Cerebellar cortex (tissue), 1 donor: ENCODE measurements at regions not wholly inside any gene's neighbourhood (a gene's known extent, or its start where the extent isn't known, plus 50 kb on each side); places are given as distances from the start of the nearest gene placed in this dataset.

Experiments used
- DNase-seq: peaks from one replicate; pipeline ENCODE4 v3.0.0-alpha.2; 2015; ENCODE audit warnings: low spot score

DNA sequence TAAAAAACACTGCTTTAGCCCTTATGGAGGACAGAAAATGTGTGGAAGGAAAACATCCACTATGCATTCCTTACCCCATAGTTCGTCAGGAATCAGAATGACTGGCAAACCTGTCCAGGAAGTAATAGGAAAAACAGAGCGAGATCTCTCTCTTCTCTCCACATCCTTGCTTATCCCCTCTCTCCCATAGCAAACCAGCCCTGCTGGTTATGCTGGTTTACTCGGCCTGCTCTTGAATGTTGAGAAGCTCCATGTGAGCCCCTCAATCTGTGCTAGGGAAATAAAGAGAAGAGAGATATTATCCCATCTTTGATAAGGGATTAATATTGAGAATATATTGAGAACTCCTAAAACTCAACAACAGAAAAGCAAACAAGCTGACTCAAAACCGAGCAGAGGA lies 402.8 kb upstream of the RBFOX1 start:
- no peak for DNase-seq

DNA sequence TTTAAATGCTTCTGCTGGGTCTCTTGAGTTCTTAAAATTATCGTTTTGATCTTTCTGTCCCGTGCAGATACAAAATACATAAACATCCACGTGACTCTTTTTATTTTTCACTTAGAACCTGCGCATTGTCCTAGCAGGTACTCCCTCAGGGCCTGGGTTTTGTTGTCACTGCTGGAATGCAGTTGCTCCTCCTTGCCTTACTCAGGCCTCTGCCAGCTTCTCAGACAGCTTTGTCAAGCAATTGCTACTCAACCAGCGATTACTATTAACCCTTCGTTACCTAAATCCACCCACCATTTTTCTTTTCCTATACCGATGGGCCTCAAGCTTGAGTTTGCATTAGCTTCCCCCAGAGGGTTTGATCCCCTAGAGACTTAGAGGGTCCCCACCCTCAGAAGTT lies 405.9 kb upstream of the RBFOX1 start:
- DNase-seq, result no peak

DNA sequence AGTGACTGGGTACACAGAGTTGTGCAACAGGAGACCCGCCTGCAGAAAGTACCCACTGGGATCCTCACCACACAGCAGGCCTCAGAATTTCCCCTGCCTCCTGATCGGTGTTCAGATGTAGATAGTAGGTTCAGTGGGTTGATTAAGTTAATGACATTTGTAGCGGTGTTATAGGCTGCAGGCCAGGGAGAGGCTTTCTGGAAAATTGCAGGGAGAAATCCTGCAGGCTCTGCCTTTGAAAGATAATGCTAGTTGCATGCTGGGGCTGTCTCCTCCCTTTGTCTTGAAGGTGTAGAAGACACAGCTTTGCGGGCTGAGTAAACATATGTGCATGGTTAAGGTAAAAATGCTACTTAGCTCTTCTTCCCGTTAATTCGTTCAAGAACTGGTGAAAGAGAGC lies 406.3 kb upstream of the RBFOX1 start:
- no peak for DNase-seq

DNA sequence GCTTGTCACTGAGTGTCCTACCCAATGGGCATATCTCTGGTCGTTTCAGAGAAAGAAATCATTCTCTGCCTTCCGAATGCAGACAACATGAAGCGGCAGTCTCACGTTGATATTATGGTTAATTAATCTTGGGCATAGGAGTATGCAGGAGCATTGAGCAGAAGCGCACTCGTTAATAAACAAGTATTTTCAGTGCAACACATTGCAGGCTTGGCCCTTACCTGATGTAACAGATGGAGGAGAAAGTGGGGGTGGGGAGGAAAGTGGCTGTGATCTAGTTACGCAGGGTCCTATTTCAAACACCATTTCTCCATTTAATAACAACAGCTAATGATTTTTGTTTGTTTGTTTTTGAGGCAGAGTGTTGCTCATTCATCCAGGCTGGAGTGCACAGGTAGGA lies 414.0 kb upstream of the RBFOX1 start:
- DNase-seq, result peak; percentile 91

DNA sequence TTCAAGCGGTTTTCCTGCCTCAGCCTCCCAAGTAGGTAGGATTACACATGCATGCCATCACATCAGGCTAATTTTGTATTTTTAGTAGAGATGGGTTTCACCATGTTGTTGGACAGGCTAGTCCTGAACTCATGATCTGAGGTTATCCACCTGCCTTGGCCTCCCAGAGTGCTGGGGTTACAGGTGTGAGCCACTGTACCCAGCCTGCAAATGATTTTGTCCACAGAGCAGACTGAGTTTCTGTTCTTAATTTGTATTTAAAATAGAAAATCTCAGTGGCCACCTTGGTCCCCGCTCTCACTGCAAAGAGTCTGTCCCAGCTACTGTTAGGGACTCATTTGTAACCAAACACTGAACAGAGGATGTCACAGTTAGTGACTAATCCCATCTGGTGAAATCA lies 415.7 kb upstream of the RBFOX1 start:
- no peak for DNase-seq

DNA sequence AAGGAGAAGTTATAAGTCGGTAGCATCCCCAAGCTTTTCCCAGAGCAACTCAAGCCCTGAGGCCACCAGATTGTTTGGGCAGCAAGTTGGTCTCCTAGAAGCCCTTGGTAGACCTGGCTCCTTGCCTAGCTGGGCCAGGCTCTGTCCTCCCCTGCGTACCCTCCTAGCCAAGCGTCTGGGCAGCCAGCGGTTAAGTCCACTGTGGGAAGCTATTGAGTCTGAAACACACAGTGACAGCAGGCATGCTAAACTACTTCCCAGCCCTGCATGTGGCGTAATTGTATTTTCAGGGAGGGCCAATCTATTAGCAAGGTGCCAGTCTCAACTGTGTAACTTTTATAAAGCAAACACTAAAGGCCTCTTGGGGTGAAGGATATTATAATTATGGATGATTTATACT lies 419.1 kb upstream of the RBFOX1 start:
- DNase-seq, result peak; percentile 62

DNA sequence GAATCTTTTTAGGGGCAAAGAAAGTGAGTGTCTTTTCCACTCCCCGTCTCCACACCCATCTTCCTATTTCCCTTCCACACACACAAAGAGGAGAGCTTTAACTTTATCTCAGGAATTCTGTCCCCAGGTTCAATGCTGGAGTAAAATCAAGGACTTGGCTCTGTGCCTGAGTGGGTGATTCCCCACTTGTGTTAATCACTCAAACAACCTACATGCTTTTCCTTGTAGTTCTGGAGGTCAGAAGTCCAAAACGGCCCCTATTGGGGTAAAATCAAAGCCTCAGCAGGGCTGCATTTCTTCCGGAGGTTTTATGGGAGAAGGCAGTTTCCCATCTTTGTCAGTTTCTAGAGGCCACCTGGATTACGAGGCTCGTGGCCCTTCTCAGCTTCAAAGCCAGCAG lies 422.3 kb upstream of the RBFOX1 start:
- DNase-seq, result no peak

DNA sequence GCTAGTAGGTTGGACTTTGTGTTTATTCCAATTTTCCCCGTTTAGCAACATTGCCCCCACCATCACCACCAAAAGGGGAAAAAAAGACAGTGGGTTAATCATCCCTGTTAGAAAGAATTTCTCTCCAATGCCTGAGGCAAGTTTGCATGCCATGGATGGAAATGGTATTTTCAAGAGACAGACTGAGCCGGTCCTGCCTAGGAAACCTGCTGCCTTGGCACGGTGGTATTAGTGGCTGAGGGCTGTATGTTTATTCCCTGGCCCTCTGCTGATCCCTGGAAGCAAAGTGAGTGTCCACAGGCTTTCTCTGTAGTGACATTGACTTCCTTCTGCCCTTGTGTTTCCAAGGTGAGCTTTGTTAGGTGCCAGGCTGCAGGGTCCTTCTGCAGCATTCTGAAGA lies 427.0 kb upstream of the RBFOX1 start:
- peak; percentile 82 for DNase-seq

DNA sequence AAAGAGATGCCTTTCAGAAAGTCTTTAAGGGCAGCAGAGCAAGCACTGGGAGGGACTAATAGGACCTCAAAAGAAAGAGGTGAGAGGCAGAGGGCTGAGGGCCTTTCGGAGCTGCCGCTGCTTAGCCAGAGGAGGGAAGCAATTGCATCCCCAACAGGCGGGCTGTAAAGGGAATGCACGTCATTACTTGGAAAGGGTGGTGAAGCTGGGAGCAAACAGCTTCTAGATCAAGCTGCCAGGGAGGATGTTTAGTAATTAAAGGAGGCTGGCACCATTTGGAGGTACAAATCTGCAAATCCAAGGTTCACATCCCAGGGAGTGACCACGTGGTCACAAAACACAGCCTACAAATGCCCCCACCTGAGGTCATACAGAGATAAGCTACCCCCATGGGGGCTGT lies 429.0 kb upstream of the RBFOX1 start:
- DNase-seq, result peak; percentile 84

DNA sequence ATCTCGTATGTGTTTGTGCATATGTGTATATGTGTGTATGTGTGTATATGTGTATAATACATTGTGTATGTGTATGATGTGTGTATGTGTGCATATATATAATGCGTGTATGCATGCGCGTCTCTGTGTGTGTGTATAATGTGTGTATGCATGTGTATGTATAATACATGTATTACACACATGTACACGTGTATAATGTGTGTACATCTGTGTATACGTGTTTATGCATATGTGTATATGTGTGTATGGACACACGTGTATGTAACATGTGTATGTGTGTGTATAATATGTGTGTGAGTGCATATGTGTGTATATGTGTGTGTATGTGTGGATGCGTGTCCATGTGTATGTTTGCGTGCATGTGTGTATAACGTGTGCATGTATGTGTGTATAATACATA lies 433.7 kb upstream of the RBFOX1 start:
- DNase-seq, result no peak

DNA sequence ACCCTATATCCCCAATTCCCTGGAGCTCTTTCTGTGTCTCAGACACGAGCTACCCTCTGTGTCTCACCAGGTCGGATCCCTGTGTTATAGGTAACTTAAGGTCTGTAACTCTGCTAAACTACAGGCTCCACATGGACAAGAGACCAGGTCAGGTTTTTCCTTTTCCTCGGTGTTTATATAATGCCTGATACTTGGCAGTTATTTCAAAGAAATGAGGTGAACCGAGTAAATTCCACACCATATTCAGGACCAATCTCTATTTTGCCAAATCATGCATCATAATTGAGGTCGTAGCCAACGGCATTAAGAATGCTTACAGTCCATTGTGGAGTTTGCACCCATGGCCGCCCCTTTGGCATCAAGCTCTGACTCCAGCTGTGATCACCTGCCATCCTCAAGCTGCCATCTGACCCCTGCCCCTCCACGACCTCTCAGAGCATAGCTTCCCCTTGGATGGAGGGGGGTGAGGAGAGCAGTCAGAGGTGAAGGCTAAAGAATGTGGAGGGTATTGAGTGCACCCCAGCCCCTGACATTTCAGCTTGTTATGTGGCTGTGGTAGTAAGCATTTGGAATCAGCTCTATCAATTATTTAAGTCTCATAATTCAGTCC lies 434.7 kb upstream of the RBFOX1 start:
- DNase-seq, result no peak

DNA sequence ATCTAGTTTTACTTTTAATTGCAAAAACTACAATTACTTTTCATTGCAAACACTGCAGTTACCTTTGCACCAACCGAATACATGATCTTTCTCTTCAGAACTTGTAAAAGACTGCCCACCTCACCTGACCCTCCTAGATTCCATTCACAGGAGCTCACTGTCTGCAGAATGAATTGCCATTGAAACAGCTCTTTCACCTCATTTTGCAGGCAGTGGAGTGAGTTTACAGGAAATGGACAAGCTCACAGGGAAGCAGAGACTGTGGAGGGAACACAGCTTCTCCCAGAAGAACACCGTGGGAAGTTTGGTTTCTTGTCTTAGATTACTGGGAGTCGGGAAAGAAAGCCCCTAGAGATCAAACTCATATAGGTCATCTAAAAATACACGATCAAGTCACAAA lies 439.7 kb upstream of the RBFOX1 start:
- DNase-seq, result no peak

DNA sequence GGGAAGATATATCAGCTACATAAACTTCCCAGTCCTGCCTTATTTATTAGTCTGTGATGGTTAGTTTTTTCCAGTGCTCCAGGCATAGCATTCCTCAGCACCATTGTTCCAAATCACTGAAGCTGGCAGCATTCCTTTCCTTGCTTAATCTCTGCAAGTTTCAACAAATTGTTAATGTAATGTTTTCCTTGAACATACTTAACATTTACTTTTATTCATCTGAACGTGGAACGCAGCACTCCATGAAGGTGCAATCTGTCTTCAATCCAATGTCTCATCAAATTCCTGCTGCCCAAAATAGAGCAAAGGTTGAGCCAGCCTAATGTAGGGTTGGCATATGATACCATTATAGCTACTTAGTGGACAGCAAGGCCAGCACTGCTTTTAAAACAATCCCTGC lies 441.1 kb upstream of the RBFOX1 start:
- no peak for DNase-seq

DNA sequence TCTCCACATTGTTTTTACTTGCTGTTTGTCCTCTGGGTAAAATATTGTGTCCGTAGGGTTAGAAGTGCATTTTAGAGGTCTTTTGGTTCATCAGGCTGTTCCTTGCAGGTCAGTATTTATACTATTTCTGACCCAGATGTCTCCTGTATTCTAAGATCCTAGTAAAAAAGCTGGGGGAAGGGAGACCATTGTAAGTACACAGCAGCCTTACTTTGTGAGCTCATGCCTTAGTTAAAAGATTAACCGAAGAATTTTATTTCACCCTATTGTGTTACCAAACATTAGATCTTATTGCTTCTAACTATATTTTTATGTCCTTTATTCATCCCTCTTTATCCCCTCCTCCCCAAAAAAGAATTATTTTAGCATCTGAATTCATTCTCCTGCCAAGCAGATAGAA lies 444.1 kb upstream of the RBFOX1 start:
- DNase-seq, result no peak

DNA sequence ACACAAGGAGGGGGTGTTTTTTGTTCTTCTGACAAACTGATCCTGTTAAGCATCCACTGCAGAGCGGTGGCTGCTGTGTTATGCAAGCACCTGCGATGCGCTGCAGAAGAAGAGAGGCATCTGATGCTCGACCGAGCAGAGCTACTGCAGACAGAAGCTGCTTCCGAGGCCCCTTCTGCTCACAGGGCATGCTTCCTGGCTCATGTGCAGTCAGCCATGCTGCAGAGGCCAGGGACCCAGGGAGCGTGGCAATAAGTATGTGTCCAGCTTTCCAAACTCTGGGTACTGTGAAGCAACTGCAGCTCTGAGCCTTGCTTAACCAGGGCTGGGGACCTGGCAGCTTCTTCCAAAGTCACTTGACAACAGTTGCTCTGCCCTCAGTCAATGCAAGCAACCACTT lies 448.6 kb upstream of the RBFOX1 start:
- DNase-seq, result peak; percentile 80

DNA sequence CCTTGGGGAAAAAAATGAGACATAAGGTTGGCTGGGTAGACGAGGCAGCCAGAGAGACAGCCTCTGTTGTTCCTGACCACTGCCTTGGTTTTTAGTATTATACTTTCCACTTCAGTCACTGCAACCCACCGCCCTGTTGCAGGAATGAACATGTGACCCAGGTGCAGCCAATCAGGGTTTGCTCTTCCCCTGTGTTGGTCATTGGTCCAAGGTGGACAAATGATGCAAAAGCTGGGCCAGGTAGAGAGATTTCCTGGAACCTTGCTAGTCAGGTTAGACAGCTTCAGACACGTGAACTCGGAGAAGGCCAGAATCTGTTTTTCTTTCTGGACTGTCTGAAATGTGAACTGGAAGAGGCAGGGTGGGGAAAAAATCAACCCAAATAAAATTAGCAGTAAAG lies 452.4 kb upstream of the RBFOX1 start:
- no peak for DNase-seq

DNA sequence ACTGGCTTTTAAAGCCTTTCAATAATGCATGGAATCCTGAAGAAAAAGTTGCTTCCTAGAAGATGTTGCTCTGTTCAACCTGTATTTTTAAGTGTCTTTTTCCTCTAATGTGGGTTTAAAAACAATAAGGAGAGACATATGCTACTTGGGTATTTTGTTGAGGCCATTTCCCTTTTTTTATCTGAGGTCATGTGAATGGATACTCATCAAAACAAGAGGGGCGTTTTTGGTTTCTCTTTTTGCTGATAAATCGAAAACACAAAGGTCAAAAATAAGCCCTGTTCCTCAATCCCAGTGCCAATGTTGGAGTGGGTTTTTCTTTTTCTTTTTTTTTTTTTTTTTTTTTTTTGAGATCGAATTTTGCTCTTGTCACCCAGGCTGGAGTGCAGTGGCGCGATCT lies 468.0 kb upstream of the RBFOX1 start:
- no peak for DNase-seq

DNA sequence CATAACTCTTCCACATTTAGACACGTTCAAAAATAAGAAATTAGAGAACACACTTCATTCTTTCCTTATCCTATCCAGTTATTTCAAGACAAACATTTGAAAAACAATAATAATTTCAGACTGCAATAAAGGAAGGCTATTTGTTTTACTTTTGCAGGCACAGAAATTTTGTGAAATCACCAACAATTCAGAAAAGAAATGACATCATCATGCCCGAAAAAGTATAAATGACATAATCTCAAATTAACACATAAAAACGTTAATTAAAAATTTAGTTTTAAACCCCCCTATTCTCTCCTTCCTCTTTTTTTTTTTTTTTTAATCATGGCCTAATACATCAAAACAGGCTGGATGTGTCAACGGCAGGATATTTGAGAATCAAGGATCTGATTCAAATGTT lies 468.4 kb upstream of the RBFOX1 start:
- DNase-seq, result no peak

DNA sequence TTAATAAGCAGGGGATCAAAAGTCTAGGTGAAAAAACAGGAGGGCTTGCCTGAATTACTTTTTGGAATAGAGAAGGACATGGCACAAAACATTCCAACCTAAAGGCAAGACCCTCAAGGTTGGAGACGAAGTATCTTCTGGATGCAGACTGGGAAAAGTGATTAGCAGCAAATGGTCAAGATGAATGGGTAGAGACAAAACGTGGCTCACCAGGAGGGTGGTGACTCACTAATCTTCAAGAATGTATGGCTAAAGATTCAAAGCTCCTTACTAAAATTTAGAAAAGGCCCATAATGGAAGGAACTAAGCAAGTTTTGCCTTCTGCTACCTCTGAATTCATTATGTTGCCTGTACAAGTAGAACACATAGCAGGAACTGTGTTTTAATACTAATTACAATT lies 469.5 kb upstream of the RBFOX1 start:
- no peak for DNase-seq

DNA sequence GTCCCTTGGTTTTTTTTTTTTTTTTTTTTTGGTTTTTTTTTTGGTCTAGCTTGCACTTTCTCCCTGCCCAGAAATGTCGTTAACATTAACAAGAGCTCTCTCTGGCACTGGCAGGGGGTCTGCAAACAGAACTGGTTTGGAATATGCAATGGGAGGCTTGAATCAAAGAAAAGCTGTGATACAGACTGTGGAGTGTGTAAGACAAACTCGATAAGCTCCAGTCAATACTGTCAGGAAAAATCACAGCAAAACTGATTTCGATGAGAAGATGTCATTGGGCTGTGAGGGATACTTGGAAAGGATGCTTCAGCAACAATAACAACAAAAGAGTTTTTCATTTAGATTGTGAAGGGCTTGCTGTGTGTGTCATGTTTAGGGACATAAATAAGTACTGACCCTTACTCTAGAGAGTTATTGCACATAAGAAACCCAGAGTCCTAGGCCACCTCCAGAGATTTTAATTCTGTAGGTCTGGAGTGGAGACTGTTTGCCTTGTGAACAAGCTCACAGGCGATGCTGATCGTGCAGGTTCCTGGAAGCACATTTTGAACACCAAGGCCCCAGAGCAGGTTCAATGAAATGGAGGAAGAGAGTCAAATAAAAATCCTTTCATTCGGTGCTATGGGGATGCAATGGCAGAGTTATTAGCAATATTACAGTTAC lies 470.7 kb upstream of the RBFOX1 start:
- peak; percentile 55 for DNase-seq

DNA sequence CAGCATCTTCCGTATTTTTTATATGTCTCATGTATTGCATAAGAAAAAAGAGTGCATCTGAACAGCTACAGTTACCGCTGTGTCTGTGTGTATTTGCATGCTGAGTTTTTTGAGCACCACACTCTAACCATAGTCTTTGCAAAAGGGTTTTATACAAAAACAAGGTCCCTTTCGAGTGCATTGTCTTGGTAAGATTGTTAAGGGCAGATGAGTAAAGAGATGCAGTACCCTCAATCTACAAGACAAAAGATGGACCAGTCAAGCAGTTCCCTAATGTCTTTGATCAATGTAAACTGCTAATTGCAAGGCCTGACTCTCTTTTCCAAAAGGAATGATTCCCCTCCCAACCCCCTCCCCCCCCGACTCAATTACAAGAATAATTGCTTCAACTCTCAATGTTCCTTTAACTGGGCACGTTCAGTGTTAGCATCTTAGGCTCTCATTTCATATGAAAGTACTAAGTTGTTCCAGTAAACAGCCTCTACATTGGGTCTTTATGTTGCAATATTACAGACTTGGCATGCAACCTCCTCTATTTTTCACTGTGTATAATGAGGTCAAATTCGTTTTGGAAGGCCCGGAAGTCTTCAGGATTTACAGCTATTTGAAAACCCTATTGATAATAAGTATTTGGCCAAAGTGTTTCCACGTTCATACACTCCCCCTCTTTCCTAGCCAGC lies 471.4 kb upstream of the RBFOX1 start:
- no peak for DNase-seq

DNA sequence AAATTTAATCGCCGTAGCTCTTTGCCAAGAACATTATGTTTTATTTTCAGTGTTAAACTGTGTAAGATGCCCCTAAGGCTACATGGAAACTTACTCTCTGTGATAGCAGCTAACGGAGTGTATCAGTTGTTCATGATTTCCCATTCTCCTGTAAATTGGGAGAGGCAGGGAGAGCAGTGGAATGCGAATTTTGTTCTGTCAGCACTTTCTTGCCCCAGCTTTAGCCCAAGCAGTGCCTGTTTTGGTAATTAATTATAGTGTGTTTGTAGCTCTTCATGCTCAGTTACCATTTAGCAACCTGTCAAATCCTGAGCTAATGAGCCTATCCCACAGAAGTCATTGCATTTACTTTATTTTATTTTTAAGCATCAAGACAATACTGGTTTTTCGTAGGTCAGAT lies 475.1 kb upstream of the RBFOX1 start:
- peak; percentile 66 for DNase-seq

DNA sequence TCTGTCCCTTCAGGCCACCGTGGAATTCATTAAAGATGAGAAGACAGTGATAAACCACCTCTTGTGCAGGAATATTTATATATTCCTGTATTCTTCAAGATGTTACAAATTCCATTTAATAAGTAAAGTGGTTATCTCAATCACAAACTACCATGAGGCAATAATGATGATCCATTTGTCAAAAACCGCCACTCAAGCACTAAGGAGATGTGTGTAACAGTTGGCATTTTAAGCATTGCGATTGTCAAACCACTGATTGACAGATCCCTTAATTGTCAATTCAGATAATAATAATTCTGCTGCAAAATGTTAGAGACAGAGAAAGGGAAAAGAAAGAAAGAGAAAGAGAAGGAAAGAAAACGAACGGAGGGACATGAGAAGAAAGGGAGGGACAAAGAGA lies 476.1 kb upstream of the RBFOX1 start:
- no peak for DNase-seq

DNA sequence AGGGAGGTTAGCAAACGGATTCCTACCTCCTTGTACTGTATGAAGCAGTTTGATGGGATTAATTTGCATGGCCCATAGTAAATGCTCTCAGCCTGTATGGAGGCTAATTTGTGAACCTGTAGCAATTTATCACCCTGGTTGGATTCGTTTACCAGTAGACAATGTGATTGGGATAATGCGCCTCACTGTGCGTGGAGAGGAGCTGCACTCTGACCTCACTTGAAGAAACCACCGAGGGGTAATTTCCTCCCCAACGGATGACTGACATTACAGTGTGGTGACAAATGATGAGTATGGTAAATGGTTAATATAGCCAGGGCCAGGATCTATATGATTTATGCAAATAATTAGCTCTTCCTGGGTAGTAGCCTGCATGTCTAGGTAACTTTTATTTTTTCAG lies 479.1 kb upstream of the RBFOX1 start:
- DNase-seq, result no peak
